Right lobe of liver (tissue), 6 donors: ENCODE measurements at regions not wholly inside any gene's neighbourhood (a gene's known extent, or its start where the extent isn't known, plus 50 kb on each side); places are given as distances from the start of the nearest gene placed in this dataset.

Experiments
- ATAC-seq, 4 donors: fragments of 200-7000 bp; cut with Tn5 transposase; one replicate each; pipeline ENCODE4 v1.9.1; 2020; ENCODE audit warnings: mild to moderate bottlenecking in 4 of 4, moderate library complexity in 4 of 4
- DNase-seq, 3 donors: peaks; one replicate each; pipeline ENCODE4 v3.0.0-alpha.2; 2020
- H3K27ac ChIP-seq, 3 donors: fragments of 200-600 bp; one replicate each; pipeline ENCODE4 v1.8.0; 2022
- H3K27me3 ChIP-seq, 2 donors: fragments of 200-600 bp; one replicate each; pipeline ENCODE4 v1.8.0; 2022
- H3K36me3 ChIP-seq, 4 donors: fragments of 200-600 bp; sonication (generic) in 1 of 4; one replicate each; pipeline versions ENCODE4 v1.5.1 to v1.8.0; 2017 to 2022; ENCODE audit warnings: control low read depth in 1 of 4
- H3K4me1 ChIP-seq, 4 donors: fragments of 200-600 bp; sonication (generic) in 1 of 4; one replicate each; pipeline versions ENCODE4 v1.5.1 to v1.8.0; 2017 to 2022; ENCODE audit warnings: control low read depth in 1 of 4
- H3K4me3 ChIP-seq, 3 donors: fragments of 200-600 bp; one replicate each; pipeline ENCODE4 v1.8.0; 2022
- H3K9me3 ChIP-seq, 4 donors: fragments of 200-600 bp; sonication (generic) in 1 of 4; one replicate each; pipeline versions ENCODE4 v1.5.1 to v1.8.0; 2017 to 2022; ENCODE audit warnings: control low read depth in 1 of 4
- POLR2A ChIP-seq: fragments of 450-650 bp; IDR thresholded peaks from one replicate; pipeline ENCODE4 v1.6.1; 2017; ENCODE audit warnings: antibody characterized with exemption, mild to moderate bottlenecking
- WGBS: methylation state at CpG from one replicate; pipeline ENCODE4 v1.1.6; 2018; ENCODE audit warnings: low coverage, low lambda C conversion rate; ENCODE audit not compliant: insufficient coverage; ENCODE audit errors: missing lambda C conversion rate; 5-methylcytosine and 5-hydroxymethylcytosine counted together
- intact Hi-C, 2 donors: fragments of 100-400 bp; cut with DNase I; formaldehyde crosslinking; loops; one replicate each; pipeline versions ENCODE4 v1.11.2 to v1.14.1; 2022
- TF ChIP-seq, protein P1 (sequence below), 4 donors: fragments of 200-600 bp in 3 of 4; fragments of 450-650 bp in 1 of 4; IDR thresholded peaks; one replicate each; pipeline versions ENCODE4 v1.5.1 to v1.8.0; 2016 to 2022; ENCODE audit warnings: antibody characterized with exemption in 4 of 4, mild to moderate bottlenecking in 2 of 4
- donor health status: DM: no; HTN: yes; CAD: no.
- donor health status: DM: no; HTN: no; CAD: no.
- donor health status: DM: no; HTN: no; CAD: no.
- donor health status: DM: no; HTN: yes; CAD: no.
- donor health status: DM: no; HTN: yes; CAD: no.

DNA sequence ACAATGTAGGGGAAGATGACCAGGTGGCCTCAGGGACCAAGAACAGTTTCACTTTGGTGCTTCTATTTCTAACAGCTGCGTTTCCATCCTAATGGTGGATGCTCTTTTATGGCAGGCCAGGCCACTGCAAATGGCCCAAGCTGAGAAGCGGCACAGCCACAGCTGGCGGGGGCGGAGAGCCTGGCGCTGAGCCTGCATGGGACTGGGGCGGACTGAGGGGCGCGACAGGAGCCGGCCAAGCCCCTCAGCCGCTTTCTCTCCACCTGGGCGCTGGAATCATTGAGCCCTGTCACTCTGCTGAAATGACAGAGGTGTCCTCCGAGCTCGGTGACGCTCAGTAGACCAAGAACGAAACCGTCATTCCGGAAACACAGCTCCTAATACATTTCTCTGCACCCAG lies 317.3 kb upstream of the PDE4D start:
- Histone ChIP-seq H3K27me3 (no peaks in the 10 kb centered on the region), H3K4me3 (no peak overlapping the region), H3K27ac (no peak overlapping the region), H3K36me3 (no peaks in the 10 kb centered on the region), H3K9me3 (no peaks in the 10 kb centered on the region), H3K4me1 (no peaks in the 10 kb centered on the region)
- DNase-seq (no peak), ATAC-seq (no peak)
- WGBS, result 72% methylated on average over 5 of the region's 17 CpGs
- TF ChIP-seq, protein P1, sequence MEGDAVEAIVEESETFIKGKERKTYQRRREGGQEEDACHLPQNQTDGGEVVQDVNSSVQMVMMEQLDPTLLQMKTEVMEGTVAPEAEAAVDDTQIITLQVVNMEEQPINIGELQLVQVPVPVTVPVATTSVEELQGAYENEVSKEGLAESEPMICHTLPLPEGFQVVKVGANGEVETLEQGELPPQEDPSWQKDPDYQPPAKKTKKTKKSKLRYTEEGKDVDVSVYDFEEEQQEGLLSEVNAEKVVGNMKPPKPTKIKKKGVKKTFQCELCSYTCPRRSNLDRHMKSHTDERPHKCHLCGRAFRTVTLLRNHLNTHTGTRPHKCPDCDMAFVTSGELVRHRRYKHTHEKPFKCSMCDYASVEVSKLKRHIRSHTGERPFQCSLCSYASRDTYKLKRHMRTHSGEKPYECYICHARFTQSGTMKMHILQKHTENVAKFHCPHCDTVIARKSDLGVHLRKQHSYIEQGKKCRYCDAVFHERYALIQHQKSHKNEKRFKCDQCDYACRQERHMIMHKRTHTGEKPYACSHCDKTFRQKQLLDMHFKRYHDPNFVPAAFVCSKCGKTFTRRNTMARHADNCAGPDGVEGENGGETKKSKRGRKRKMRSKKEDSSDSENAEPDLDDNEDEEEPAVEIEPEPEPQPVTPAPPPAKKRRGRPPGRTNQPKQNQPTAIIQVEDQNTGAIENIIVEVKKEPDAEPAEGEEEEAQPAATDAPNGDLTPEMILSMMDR (IDR thresholded peaks at IDR 0.05), result no peak
- no peak for TF ChIP-seq POLR2A
- intact Hi-C loops, result no loop called here

DNA sequence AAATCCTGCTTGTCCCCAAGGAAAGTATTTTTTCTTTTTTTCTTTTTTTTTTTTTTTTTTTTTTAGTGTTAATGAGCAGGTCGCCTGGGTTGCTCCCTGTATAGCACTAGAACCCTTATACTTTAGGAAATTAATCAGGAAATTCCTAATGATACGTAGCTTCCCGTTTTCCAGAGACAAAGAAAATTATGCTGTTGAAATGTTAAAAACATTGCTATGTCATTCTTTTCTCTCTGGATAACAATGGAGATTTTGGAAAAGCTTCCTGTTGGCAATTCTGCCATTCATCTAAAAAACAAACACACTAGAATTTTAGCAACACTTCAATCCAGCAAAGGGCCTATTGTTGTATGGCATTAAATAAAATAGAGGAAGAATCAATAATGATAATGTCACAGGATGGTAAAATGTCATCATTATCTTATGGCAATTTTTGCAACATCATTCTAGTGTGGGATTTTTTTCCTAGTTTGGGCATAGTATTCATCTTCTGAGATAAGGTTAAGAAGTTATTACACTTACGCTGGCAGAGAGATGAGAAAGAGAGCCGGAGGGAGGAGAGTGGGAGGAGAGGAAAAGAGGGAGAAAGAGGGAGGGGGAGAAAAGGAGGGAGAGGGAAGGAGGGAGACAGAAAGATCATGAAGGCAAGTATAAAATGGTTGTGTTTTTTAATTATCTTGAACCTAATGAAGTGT lies 315.8 kb upstream of the PDE4D start:
- intact Hi-C loops, result no loop called here
- Histone ChIP-seq H3K27ac (no peak overlapping the region), H3K4me3 (no peak overlapping the region), H3K27me3 (no peaks in the 10 kb centered on the region), H3K9me3 (no peaks in the 10 kb centered on the region), H3K36me3 (no peaks in the 10 kb centered on the region), H3K4me1 (no peaks in the 10 kb centered on the region)
- 23% methylated on average over 5 of the region's 5 CpGs for WGBS
- TF ChIP-seq, protein P1 (IDR thresholded peaks at IDR 0.05), result no peak
- no peak for TF ChIP-seq POLR2A
- peak in 1 of 4 donors; percentile 18 for ATAC-seq
- DNase-seq, result no peak

DNA sequence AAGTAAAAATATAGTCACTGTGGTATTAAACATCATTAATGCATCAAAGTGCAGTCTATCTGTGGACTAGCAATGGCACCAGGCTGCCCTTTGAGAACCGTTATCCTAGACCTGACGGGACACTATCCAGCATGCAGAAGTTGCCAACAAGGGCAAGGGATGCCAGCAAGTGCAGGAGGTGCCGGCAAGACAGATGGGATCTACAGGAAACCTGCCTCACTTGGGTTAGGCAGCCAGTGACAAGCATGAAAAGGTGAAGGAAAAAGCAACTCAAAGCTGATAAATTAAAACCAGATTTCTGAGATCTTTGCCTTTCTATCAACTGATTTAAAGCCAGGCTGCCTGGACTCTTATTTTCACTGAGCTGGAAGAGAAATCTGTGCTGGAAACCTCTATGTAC lies 315.2 kb upstream of the PDE4D start:
- WGBS, result 38% methylated on average over 3 of the region's 3 CpGs
- TF ChIP-seq, protein P1 (IDR thresholded peaks at IDR 0.05), result no peak
- no peak for TF ChIP-seq POLR2A
- Histone ChIP-seq H3K4me1 (no peaks in the 10 kb centered on the region), H3K9me3 (no peaks in the 10 kb centered on the region), H3K27ac (no peak overlapping the region), H3K36me3 (no peaks in the 10 kb centered on the region), H3K4me3 (no peak overlapping the region), H3K27me3 (no peaks in the 10 kb centered on the region)
- intact Hi-C loops, result no loop called here
- ATAC-seq, result no peak
- no peak for DNase-seq

DNA sequence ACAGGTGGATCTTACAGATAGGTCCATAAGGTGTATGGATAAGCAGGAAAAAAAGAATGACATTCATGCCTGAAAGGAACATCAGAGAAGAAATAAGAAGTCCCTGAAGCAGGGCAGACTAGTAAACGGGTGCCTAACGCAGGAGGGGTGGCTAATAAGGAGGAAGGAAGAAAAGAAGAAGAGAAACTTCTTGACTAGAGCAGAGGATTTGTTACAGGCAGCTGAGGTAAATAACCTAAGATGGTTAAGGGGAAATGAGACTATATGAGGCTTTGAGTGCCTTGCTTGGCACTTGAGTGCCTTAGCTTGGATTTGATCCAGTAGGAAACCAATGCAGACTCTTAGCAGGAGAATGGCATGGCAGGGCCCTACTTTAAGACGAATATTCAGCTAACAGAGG lies 313.5 kb upstream of the PDE4D start:
- ATAC-seq (peak; percentile 30 to 62 (median 43)), DNase-seq (no peak)
- TF ChIP-seq, protein P1 (IDR thresholded peaks at IDR 0.05), result no peak
- no peak for TF ChIP-seq POLR2A
- no peaks in the 10 kb centered on the region for H3K36me3 ChIP-seq
- no peaks in the 10 kb centered on the region for H3K9me3 ChIP-seq
- H3K27ac ChIP-seq, result no peak overlapping the region
- H3K4me1 ChIP-seq, result no peaks in the 10 kb centered on the region
- H3K4me3 ChIP-seq, result no peak overlapping the region
- H3K27me3 ChIP-seq, result no peaks in the 10 kb centered on the region
- intact Hi-C loops, result no loop called here
- 29% methylated on average over 3 of the region's 3 CpGs for WGBS

DNA sequence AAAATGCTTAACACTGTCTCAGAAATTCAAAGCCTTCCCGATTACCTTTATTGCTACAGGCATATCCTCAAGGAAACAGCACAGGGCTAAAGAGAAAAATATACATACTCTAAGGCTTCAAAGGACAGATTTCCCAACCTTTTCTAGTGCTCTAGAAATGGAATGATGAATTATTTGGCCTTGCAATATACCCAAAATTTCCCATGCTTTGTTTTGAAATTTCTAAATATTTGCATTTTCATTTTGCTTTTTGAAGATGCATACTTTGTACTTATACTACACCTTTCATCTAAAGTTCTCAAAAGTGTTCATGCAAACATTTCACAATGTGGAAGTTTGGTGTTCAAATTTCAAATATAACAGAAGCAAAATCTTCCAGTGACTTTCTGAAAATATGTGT lies 312.7 kb upstream of the PDE4D start:
- TF ChIP-seq POLR2A, result no peak
- TF ChIP-seq, protein P1 (IDR thresholded peaks at IDR 0.05), result no peak
- Histone ChIP-seq H3K27me3 (no peaks in the 10 kb centered on the region), H3K4me3 (no peak overlapping the region), H3K9me3 (no peaks in the 10 kb centered on the region), H3K36me3 (no peaks in the 10 kb centered on the region), H3K4me1 (no peaks in the 10 kb centered on the region), H3K27ac (no peak overlapping the region)
- 48% methylated on average over 1 of the region's 1 CpG for WGBS
- intact Hi-C loops, result no loop called here
- DNase-seq (no peak), ATAC-seq (no peak)
